ENCODE measurements at regions not wholly inside any gene's neighbourhood (a gene's known extent, or its start where the extent isn't known, plus 50 kb on each side); places are given as distances from the start of the nearest gene placed in this dataset.

DNA sequence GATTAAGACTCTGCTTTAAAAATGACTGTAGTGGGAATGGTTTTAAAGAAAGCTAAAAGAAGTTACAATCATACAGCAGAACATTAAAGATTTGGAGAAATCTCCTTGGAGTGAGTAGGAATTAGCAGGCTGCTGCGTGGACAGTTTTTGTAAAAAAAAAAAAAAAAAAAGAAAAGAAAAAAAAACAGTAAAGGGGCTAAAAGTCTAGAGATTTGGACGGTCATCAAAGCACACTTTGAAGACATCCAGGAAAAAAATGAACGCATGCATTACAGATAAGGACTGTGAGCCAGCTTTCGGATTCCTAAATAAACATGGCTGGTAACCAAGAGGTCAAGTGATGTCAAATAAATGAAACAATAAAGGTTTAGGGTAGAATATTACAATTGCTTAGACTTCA lies 1700.6 kb downstream of the PCDH9 start:
- Histone ChIP-seq H3K9me3 (ENCODE audit: insufficient read depth, low read depth, low read length) (no peaks in the 10 kb centered on the region), H2AFZ (ENCODE audit: low read depth, low read length) (no peak overlapping the region), H3K27ac (ENCODE audit: low read depth, low read length) (no peak overlapping the region), H3K4me1 (ENCODE audit: insufficient read depth, low read length) (no peaks in the 10 kb centered on the region), H3K4me2 (ENCODE audit: low read length) (no peak overlapping the region), H3K4me3 (ENCODE audit: insufficient read depth, low read depth, low read length) (no peak overlapping the region), H3K9ac (ENCODE audit: low read length) (no peak overlapping the region), H3K36me3 (ENCODE audit: insufficient read depth, low read length) (no peaks in the 10 kb centered on the region), H3K79me2 (ENCODE audit: insufficient read depth, low read length) (no peaks in the 10 kb centered on the region), H3K27me3 (ENCODE audit: insufficient read depth, low read length) (no peaks in the 10 kb centered on the region), H4K20me1 (ENCODE audit: insufficient read depth, low read length) (no peaks in the 10 kb centered on the region)
- H3K27ac Mint-ChIP-seq (ENCODE audit: unreplicated experiment): no peak overlapping the region
- DNase-seq (ENCODE audit: low read depth) (no peak), FAIRE-seq (no peak)
- H3K9me3 Mint-ChIP-seq (ENCODE audit: unreplicated experiment): peaks cover 2% of the 10 kb centered on the region
- no peaks in the 10 kb centered on the region for H3K36me3 Mint-ChIP-seq (ENCODE audit: low read depth, unreplicated experiment)
- H3K27me3 Mint-ChIP-seq (ENCODE audit: low read depth, unreplicated experiment): no peaks in the 10 kb centered on the region
- peaks cover 4% of the 10 kb centered on the region for H3K4me1 Mint-ChIP-seq (ENCODE audit: low read depth, unreplicated experiment)
- no peak for TF ChIP-seq EZH2 (IDR thresholded peaks at IDR 0.05; ENCODE audit: insufficient read depth, low read length)
- TF ChIP-seq, protein P1, sequence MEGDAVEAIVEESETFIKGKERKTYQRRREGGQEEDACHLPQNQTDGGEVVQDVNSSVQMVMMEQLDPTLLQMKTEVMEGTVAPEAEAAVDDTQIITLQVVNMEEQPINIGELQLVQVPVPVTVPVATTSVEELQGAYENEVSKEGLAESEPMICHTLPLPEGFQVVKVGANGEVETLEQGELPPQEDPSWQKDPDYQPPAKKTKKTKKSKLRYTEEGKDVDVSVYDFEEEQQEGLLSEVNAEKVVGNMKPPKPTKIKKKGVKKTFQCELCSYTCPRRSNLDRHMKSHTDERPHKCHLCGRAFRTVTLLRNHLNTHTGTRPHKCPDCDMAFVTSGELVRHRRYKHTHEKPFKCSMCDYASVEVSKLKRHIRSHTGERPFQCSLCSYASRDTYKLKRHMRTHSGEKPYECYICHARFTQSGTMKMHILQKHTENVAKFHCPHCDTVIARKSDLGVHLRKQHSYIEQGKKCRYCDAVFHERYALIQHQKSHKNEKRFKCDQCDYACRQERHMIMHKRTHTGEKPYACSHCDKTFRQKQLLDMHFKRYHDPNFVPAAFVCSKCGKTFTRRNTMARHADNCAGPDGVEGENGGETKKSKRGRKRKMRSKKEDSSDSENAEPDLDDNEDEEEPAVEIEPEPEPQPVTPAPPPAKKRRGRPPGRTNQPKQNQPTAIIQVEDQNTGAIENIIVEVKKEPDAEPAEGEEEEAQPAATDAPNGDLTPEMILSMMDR (IDR thresholded peaks at IDR 0.05; ENCODE audit: insufficient read depth, low read depth, low read length): no peak
- H3K4me3 Mint-ChIP-seq (ENCODE audit: unreplicated experiment): no peak overlapping the region

DNA sequence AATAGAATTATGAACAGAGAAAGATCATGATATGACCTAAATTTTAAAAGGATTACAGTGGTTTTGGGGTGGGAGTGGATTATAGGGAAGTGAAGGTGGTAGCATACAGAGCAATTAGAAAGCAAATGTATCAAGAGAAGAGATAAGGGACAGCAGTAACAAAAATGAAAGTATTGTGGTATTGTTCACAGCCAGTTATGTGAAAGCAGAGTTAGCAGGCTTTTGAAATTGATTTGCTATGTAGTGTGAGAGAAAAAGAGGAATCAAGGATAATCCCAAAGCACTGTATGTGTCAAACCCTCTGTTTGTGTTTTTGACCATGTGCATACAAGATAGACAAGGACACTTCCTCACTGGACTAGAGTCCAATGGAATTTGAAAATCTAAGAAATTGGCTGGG lies 1721.4 kb downstream of the PCDH9 start:
- Histone ChIP-seq H3K4me1 (ENCODE audit: insufficient read depth, low read length) (no peaks in the 10 kb centered on the region), H3K27ac (ENCODE audit: low read depth, low read length) (no peak overlapping the region), H3K4me3 (ENCODE audit: insufficient read depth, low read depth, low read length) (no peak overlapping the region), H4K20me1 (ENCODE audit: insufficient read depth, low read length) (no peaks in the 10 kb centered on the region), H3K4me2 (ENCODE audit: low read length) (no peak overlapping the region), H2AFZ (ENCODE audit: low read depth, low read length) (no peak overlapping the region), H3K9me3 (ENCODE audit: insufficient read depth, low read depth, low read length) (no peaks in the 10 kb centered on the region), H3K79me2 (ENCODE audit: insufficient read depth, low read length) (no peaks in the 10 kb centered on the region), H3K27me3 (ENCODE audit: insufficient read depth, low read length) (no peaks in the 10 kb centered on the region), H3K9ac (ENCODE audit: low read length) (no peak overlapping the region), H3K36me3 (ENCODE audit: insufficient read depth, low read length) (no peaks in the 10 kb centered on the region)
- Mint-ChIP-seq H3K27ac (ENCODE audit: unreplicated experiment) (no peak overlapping the region), H3K4me3 (ENCODE audit: unreplicated experiment) (no peak overlapping the region), H3K9me3 (ENCODE audit: unreplicated experiment) (no peaks in the 10 kb centered on the region), H3K27me3 (ENCODE audit: low read depth, unreplicated experiment) (no peaks in the 10 kb centered on the region), H3K4me1 (ENCODE audit: low read depth, unreplicated experiment) (no peaks in the 10 kb centered on the region), H3K36me3 (ENCODE audit: low read depth, unreplicated experiment) (no peaks in the 10 kb centered on the region)
- TF ChIP-seq, protein P1 (IDR thresholded peaks at IDR 0.05; ENCODE audit: insufficient read depth, low read depth, low read length): no peak
- no peak for TF ChIP-seq EZH2 (IDR thresholded peaks at IDR 0.05; ENCODE audit: insufficient read depth, low read length)
- no peak for DNase-seq (ENCODE audit: low read depth)
- peak; percentile 59 for FAIRE-seq

DNA sequence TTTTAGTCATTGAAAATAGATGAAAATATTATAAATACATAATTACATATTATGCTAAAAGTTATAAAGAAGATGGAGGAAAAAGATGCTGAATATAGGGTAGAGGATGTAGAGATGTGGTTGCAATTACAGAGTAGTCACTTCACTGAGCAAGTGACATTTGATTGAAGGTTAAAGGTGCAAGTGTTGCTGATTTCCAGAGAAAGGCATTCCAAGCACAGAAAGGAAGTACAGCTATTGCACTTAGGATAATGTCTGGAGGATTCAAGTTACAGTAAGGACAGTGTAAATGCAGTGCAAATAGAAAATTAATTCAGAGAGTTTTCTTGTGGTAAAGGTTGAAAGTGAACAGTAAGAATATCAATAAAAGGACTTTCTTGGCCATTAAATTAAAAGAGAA lies 1721.8 kb downstream of the PCDH9 start:
- Histone ChIP-seq H3K9ac (ENCODE audit: low read length) (no peak overlapping the region), H3K4me2 (ENCODE audit: low read length) (no peak overlapping the region), H3K79me2 (ENCODE audit: insufficient read depth, low read length) (no peaks in the 10 kb centered on the region), H3K4me1 (ENCODE audit: insufficient read depth, low read length) (no peaks in the 10 kb centered on the region), H3K4me3 (ENCODE audit: insufficient read depth, low read depth, low read length) (no peak overlapping the region), H2AFZ (ENCODE audit: low read depth, low read length) (no peak overlapping the region), H3K27ac (ENCODE audit: low read depth, low read length) (no peak overlapping the region), H3K27me3 (ENCODE audit: insufficient read depth, low read length) (no peaks in the 10 kb centered on the region), H4K20me1 (ENCODE audit: insufficient read depth, low read length) (no peaks in the 10 kb centered on the region), H3K9me3 (ENCODE audit: insufficient read depth, low read depth, low read length) (no peaks in the 10 kb centered on the region), H3K36me3 (ENCODE audit: insufficient read depth, low read length) (no peaks in the 10 kb centered on the region)
- Mint-ChIP-seq H3K27me3 (ENCODE audit: low read depth, unreplicated experiment) (no peaks in the 10 kb centered on the region), H3K36me3 (ENCODE audit: low read depth, unreplicated experiment) (no peaks in the 10 kb centered on the region), H3K4me3 (ENCODE audit: unreplicated experiment) (no peak overlapping the region), H3K27ac (ENCODE audit: unreplicated experiment) (no peak overlapping the region), H3K9me3 (ENCODE audit: unreplicated experiment) (no peaks in the 10 kb centered on the region), H3K4me1 (ENCODE audit: low read depth, unreplicated experiment) (no peaks in the 10 kb centered on the region)
- FAIRE-seq (no peak), DNase-seq (ENCODE audit: low read depth) (no peak)
- no peak for TF ChIP-seq EZH2 (IDR thresholded peaks at IDR 0.05; ENCODE audit: insufficient read depth, low read length)
- TF ChIP-seq, protein P1 (IDR thresholded peaks at IDR 0.05; ENCODE audit: insufficient read depth, low read depth, low read length): no peak

Data from astrocyte (in vitro differentiated cells and primary cell).